ENCODE measurements at regions not wholly inside any gene's neighbourhood (a gene's known extent, or its start where the extent isn't known, plus 50 kb on each side); places are given as distances from the start of the nearest gene placed in this dataset.

- Mint-ChIP-seq H3K4me1 (ENCODE audit: insufficient read depth, unreplicated experiment) (peaks cover 10% of the 10 kb centered on the region), H3K9me3 (ENCODE audit: unreplicated experiment) (no peaks in the 10 kb centered on the region), H3K4me3 (ENCODE audit: unreplicated experiment) (no peak overlapping the region), H3K36me3 (ENCODE audit: insufficient read depth, unreplicated experiment) (peaks cover 8% of the 10 kb centered on the region), H3K27me3 (ENCODE audit: insufficient read depth, unreplicated experiment) (no peaks in the 10 kb centered on the region), H3K27ac (ENCODE audit: low read depth, unreplicated experiment) (no peak overlapping the region)
- intact Hi-C loops (cut with micrococcal nuclease) = no loop called here
- ChIA-PET POLR2A (no interaction called here), CTCF (no interaction called here)
- DNase-seq (ENCODE audit: unreplicated experiment) = no peak
- BruUV-seq (replicated peaks) = no TSS peak
- TF ChIP-seq CTCF (IDR thresholded peaks at IDR 0.05; ENCODE audit: unreplicated experiment) = no peak
These were observed 280.9 kb downstream of the ARAP2 start for GRCh38 chr4:35963383-35963782.

- DNase-seq (ENCODE audit: unreplicated experiment) = peak; percentile 2
- H3K4me1 Mint-ChIP-seq (ENCODE audit: insufficient read depth, unreplicated experiment) = peaks cover 10% of the 10 kb centered on the region
- no peaks in the 10 kb centered on the region for H3K9me3 Mint-ChIP-seq (ENCODE audit: unreplicated experiment)
- CTCF ChIA-PET = interaction anchor here (0.6 to 0.7 kb wide), 2 partner anchors 572 to 1848 kb away, joined by 3 read pairs; no protein-coding TSS in a partner anchor
- H3K27me3 Mint-ChIP-seq (ENCODE audit: insufficient read depth, unreplicated experiment) = no peaks in the 10 kb centered on the region
- H3K27ac Mint-ChIP-seq (ENCODE audit: low read depth, unreplicated experiment) = peak overlapping the region; percentile 7
- TF ChIP-seq CTCF (IDR thresholded peaks at IDR 0.05; ENCODE audit: unreplicated experiment) = no peak
- POLR2A ChIA-PET = no interaction called here
- BruUV-seq (replicated peaks) = no TSS peak
- intact Hi-C loops (cut with micrococcal nuclease) = no loop called here
- H3K36me3 Mint-ChIP-seq (ENCODE audit: insufficient read depth, unreplicated experiment) = peaks cover 8% of the 10 kb centered on the region
- no peak overlapping the region for H3K4me3 Mint-ChIP-seq (ENCODE audit: unreplicated experiment)
These were observed 280.3 kb downstream of the ARAP2 start for GRCh38 chr4:35963974-35964515.

GRCh38 chr4:35965300-35965699 lies 279.0 kb downstream of the ARAP2 start:
- no peak for TF ChIP-seq CTCF (IDR thresholded peaks at IDR 0.05; ENCODE audit: unreplicated experiment)
- no peak overlapping the region for H3K4me3 Mint-ChIP-seq (ENCODE audit: unreplicated experiment)
- H3K4me1 Mint-ChIP-seq (ENCODE audit: insufficient read depth, unreplicated experiment) = peaks cover 10% of the 10 kb centered on the region
- no peaks in the 10 kb centered on the region for H3K9me3 Mint-ChIP-seq (ENCODE audit: unreplicated experiment)
- no peak for DNase-seq (ENCODE audit: unreplicated experiment)
- no peaks in the 10 kb centered on the region for H3K27me3 Mint-ChIP-seq (ENCODE audit: insufficient read depth, unreplicated experiment)
- BruUV-seq (replicated peaks) = no TSS peak
- CTCF ChIA-PET = no interaction called here
- intact Hi-C loops (cut with micrococcal nuclease) = no loop called here
- peaks cover 8% of the 10 kb centered on the region for H3K36me3 Mint-ChIP-seq (ENCODE audit: insufficient read depth, unreplicated experiment)
- H3K27ac Mint-ChIP-seq (ENCODE audit: low read depth, unreplicated experiment) = no peak overlapping the region
- POLR2A ChIA-PET = no interaction called here

GRCh38 chr4:35966566-35966965 lies 277.7 kb downstream of the ARAP2 start:
- CTCF ChIA-PET = no interaction called here
- TF ChIP-seq CTCF (IDR thresholded peaks at IDR 0.05; ENCODE audit: unreplicated experiment) = no peak
- POLR2A ChIA-PET = no interaction called here
- peaks cover 10% of the 10 kb centered on the region for H3K4me1 Mint-ChIP-seq (ENCODE audit: insufficient read depth, unreplicated experiment)
- H3K9me3 Mint-ChIP-seq (ENCODE audit: unreplicated experiment) = no peaks in the 10 kb centered on the region
- peaks cover 8% of the 10 kb centered on the region for H3K36me3 Mint-ChIP-seq (ENCODE audit: insufficient read depth, unreplicated experiment)
- H3K4me3 Mint-ChIP-seq (ENCODE audit: unreplicated experiment) = no peak overlapping the region
- no peak for DNase-seq (ENCODE audit: unreplicated experiment)
- H3K27me3 Mint-ChIP-seq (ENCODE audit: insufficient read depth, unreplicated experiment) = no peaks in the 10 kb centered on the region
- H3K27ac Mint-ChIP-seq (ENCODE audit: low read depth, unreplicated experiment) = no peak overlapping the region
- intact Hi-C loops (cut with micrococcal nuclease) = no loop called here
- no TSS peak for BruUV-seq (replicated peaks)

All from MCF 10A (cell line).